NT2/D1 (cell line): ENCODE measurements at regions not wholly inside any gene's neighbourhood (a gene's known extent, or its start where the extent isn't known, plus 50 kb on each side); places are given as distances from the start of the nearest gene placed in this dataset.

Experiments
- SUZ12 ChIP-seq: IDR thresholded peaks from 2 replicates; pipeline ENCODE4 v1.6.1; 2011; ENCODE audit not compliant: insufficient read length, insufficient read depth; ENCODE audit errors: extremely low read depth
- YY1 ChIP-seq: IDR thresholded peaks from 2 replicates; pipeline ENCODE4 v1.6.1; 2011; ENCODE audit not compliant: insufficient read length, insufficient read depth
- ZNF274 ChIP-seq: IDR thresholded peaks from 2 replicates; pipeline ENCODE4 v1.6.1; 2011; ENCODE audit warnings: mild to moderate bottlenecking, low read depth, low read length

DNA sequence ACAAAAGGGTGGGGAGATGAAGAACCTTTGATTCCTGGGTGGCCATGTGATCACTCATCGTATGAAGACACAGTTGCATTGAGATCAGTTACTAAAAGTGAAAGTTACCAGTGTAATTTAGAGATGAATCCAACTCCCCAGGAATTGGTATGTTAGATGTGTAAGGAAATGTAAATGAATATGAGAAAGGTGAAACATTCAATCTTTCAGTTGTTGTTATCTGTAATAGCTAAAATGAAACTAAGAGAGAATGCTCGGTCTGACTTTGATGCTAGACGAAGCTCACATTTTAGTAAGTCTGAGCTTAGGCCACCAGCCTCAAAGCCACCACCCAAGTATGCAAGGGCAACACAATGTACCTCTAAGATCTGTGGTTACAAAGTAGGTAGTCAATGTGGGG, 194.3 kb upstream of the POF1B start:
- TF ChIP-seq ZNF274 (no peak), YY1 (no peak), SUZ12 (no peak)
